DND-41 (cell line): ENCODE measurements at regions not wholly inside any gene's neighbourhood (a gene's known extent, or its start where the extent isn't known, plus 50 kb on each side); places are given as distances from the start of the nearest gene placed in this dataset.

Experiments
- CTCF ChIP-seq: IDR thresholded peaks from 2 replicates; pipeline ENCODE4 v1.5.1; 2012; ENCODE audit warnings: borderline replicate concordance, low read length, moderate library complexity, mild to moderate bottlenecking; ENCODE audit not compliant: poor library complexity, severe bottlenecking; ENCODE audit errors: extremely low read depth
- EZH2 ChIP-seq: IDR thresholded peaks from 3 replicates; pipeline ENCODE4 v1.6.1; 2012; ENCODE audit warnings: borderline replicate concordance, low read depth, mild to moderate bottlenecking, moderate library complexity, low read length, inconsistent platforms; ENCODE audit not compliant: severe bottlenecking

- no peak for TF ChIP-seq CTCF
- TF ChIP-seq EZH2 = no peak
These were observed 455.3 kb downstream of the DIPK2A start for GRCh38 chr3:144426967-144427366.
